AG09309 (cell line): ENCODE measurements at regions not wholly inside any gene's neighbourhood (a gene's known extent, or its start where the extent isn't known, plus 50 kb on each side); places are given as distances from the start of the nearest gene placed in this dataset.

ENCODE experiments used
- DNase-seq: peaks from one replicate; pipeline ENCODE4 v3.0.0-alpha.2; 2010; ENCODE audit warnings: low read depth
- H3K4me3 ChIP-seq: 2 replicates; pipeline ENCODE4 v1.5.1; 2011; ENCODE audit warnings: mild to moderate bottlenecking, low read depth, low read length, moderate library complexity; ENCODE audit not compliant: control insufficient read depth
- CTCF ChIP-seq: IDR thresholded peaks from 2 replicates; pipeline ENCODE4 v1.5.1; 2011; ENCODE audit warnings: mild to moderate bottlenecking, low read depth, low read length, inconsistent platforms; ENCODE audit not compliant: insufficient read depth, control insufficient read depth; ENCODE audit errors: missing control alignments

GRCh38 chr4:148854203-148854602, 412.0 kb upstream of the NR3C2 start:
- no peak for TF ChIP-seq CTCF
- no peak for DNase-seq
- H3K4me3 ChIP-seq = no peak overlapping the region

DNA sequence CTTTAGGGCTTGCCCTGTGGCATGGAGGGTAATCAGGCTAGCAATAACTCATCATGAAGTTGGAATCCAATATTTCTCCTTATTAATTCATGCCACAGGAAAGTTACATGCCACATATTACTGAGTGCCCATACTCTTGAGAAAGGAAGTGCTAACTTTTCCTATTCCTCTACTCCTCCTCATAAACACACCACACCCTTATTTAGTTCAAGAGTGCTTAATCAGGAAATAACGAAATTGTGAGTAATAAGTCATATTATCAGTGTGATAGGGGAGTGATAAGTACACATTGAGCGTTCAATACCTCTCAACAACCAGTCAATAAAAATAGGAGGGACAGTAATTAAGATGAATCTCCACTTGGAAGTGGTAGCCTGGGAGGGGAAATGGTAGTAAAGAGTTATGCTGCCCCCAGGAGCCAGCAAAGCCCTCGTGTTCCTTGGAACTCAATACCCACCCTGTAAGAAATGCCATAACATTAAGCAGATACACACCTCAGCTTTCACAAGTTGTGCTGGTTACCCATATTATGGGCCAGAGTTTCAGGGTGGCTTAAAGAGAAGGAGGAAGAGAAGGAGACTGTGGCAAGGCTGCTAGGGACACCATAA, 410.0 kb upstream of the NR3C2 start:
- no peak overlapping the region for H3K4me3 ChIP-seq
- DNase-seq = no peak
- TF ChIP-seq CTCF = no peak

DNA sequence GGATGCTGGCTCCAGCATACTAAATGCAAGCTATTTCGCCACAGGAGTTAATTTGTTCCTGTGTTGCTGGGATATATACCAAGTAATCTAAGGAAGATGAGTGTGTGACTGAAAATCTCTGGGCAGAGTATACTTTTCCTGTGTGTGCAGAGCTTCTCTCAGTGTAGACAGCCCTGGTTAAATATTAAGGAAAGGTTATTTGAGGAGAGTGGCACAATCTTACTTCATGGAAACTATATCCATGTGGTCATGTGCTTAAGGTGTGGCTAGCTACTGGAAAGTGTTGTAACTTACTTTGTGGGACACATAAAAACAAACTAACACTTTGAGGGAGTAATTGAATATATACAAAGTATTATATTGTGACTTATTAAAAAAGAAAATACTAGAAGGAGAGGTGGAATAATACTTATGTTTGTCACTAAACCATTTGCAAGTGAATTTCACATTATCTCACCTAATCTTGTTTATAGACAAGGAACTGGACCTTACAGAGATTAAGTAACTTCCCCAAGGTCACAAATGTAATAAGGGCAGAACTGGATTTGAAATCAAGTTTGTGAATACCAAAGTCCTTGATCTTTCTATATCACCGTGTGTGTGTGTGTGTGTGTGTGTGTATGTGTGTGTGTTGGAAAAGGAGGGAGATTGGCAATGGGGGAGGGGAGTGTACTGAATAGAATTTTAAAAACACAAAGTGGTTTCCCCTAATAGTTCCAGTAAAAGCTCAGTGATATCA, 408.2 kb upstream of the NR3C2 start:
- H3K4me3 ChIP-seq = no peak overlapping the region
- DNase-seq = no peak
- TF ChIP-seq CTCF = no peak

GRCh38 chr4:148849581-148849980, 407.4 kb upstream of the NR3C2 start:
- DNase-seq = no peak
- no peak for TF ChIP-seq CTCF

GRCh38 chr4:148847544-148848255, 405.5 kb upstream of the NR3C2 start:
- no peak for TF ChIP-seq CTCF
- DNase-seq = no peak
- no peak overlapping the region for H3K4me3 ChIP-seq

More at GRCh38 chr4:148849581-148849980, 407.4 kb upstream of the NR3C2 start:
- H3K4me3 ChIP-seq = no peak overlapping the region

- TF ChIP-seq CTCF = no peak
- no peak for DNase-seq
- no peak overlapping the region for H3K4me3 ChIP-seq
Measured at GRCh38 chr4:148845609-148846008, 403.4 kb upstream of the NR3C2 start.
